WTC11 (cell line): ENCODE measurements at regions not wholly inside any gene's neighbourhood (a gene's known extent, or its start where the extent isn't known, plus 50 kb on each side); places are given as distances from the start of the nearest gene placed in this dataset.

Source experiments
- RELA ChIP-seq: sonication (generic); formaldehyde crosslinking; IDR thresholded peaks from 2 replicates; pipeline ENCODE4 v1.8.1; 2022; ENCODE audit warnings: missing genetic modification reagents, mild to moderate bottlenecking, borderline replicate concordance
- ZNF121 ChIP-seq: sonication (generic); formaldehyde crosslinking; IDR thresholded peaks from 2 replicates; pipeline ENCODE4 v1.8.0; 2023; ENCODE audit warnings: missing genetic modification reagents
- ZNF423 ChIP-seq: fragments of 250-450 bp; sonication (Bioruptor Pico); IDR thresholded peaks from 2 replicates; pipeline ENCODE4 v2.1.2; 2022; ENCODE audit warnings: mild to moderate bottlenecking, moderate library complexity
- TF ChIP-seq, protein P1 (sequence below): fragments of 200-600 bp; IDR thresholded peaks from 2 replicates; pipeline ENCODE4 v1.8.0; 2022; ENCODE audit warnings: antibody characterized with exemption

DNA sequence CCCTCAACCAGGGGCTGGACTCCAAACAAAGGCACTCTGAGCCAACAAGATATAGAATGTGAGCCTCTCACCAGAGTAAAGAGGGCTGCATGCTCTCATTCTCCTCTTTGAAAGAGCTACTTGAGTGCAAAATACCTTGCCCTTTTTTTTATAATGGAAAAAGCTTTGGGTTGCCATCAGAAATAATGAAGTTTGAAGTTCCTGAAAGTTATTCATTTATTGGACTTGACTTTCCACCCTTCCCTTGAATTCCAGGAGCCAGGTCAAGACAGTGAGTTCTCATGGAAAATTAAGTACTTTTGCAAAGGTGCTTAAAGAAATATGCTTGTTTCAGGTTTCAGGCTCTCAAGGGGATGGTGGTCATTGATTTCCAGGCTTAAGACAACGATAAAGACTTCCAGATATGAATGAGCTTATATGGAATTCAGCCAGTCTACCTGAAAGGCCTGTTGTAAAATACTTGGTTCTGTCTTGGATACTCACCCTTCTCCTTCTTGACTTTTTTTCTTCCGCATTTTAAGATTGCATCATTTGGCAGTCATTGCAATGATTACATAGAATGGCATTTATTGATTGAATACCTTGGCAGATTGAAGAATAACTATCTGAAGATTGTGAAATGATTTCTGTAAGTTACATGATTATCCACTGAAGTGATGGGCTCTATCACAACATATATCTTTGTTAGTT is 696.4 kb downstream of the INHBA start:
- TF ChIP-seq RELA (CRISPR knock-in tag) (no peak), ZNF423 (CRISPR knock-in tag) (no peak), ZNF121 (no peak)
- TF ChIP-seq, protein P1, sequence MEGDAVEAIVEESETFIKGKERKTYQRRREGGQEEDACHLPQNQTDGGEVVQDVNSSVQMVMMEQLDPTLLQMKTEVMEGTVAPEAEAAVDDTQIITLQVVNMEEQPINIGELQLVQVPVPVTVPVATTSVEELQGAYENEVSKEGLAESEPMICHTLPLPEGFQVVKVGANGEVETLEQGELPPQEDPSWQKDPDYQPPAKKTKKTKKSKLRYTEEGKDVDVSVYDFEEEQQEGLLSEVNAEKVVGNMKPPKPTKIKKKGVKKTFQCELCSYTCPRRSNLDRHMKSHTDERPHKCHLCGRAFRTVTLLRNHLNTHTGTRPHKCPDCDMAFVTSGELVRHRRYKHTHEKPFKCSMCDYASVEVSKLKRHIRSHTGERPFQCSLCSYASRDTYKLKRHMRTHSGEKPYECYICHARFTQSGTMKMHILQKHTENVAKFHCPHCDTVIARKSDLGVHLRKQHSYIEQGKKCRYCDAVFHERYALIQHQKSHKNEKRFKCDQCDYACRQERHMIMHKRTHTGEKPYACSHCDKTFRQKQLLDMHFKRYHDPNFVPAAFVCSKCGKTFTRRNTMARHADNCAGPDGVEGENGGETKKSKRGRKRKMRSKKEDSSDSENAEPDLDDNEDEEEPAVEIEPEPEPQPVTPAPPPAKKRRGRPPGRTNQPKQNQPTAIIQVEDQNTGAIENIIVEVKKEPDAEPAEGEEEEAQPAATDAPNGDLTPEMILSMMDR = no peak
